ENCODE measurements at regions not wholly inside any gene's neighbourhood (a gene's known extent, or its start where the extent isn't known, plus 50 kb on each side); places are given as distances from the start of the nearest gene placed in this dataset.

DNA sequence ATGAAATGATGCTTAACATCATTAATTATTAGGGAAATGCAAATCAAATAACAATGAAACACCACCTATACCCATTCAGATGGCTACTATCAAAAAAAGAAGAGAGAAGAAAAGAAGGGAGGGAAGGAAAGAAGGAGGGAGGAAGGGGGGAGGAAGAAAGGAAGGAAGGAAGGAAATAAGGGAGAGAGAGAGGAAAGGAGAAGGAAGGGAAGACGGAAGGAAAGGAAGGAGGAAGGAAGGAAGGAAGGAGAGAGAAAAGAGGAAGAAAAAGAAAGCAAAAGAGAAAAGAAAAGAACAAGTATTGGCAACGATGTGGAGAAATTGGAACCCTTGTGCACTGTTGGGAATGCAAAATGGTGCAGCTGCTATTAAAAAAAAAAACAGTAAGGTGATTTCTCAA is 363.3 kb downstream of the TNS1 start:
- TF ChIP-seq, protein P1, sequence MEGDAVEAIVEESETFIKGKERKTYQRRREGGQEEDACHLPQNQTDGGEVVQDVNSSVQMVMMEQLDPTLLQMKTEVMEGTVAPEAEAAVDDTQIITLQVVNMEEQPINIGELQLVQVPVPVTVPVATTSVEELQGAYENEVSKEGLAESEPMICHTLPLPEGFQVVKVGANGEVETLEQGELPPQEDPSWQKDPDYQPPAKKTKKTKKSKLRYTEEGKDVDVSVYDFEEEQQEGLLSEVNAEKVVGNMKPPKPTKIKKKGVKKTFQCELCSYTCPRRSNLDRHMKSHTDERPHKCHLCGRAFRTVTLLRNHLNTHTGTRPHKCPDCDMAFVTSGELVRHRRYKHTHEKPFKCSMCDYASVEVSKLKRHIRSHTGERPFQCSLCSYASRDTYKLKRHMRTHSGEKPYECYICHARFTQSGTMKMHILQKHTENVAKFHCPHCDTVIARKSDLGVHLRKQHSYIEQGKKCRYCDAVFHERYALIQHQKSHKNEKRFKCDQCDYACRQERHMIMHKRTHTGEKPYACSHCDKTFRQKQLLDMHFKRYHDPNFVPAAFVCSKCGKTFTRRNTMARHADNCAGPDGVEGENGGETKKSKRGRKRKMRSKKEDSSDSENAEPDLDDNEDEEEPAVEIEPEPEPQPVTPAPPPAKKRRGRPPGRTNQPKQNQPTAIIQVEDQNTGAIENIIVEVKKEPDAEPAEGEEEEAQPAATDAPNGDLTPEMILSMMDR (optimal IDR thresholded peaks at IDR 0.05 in 1 of 3, IDR thresholded peaks at IDR 0.05 in 1 of 3, conservative IDR thresholded peaks at IDR 0.05 in 1 of 3; ENCODE audit: extremely low read depth in 1 of 3, insufficient read depth in 2 of 3, low read length in 3 of 3) = no peak
- no peak for TF ChIP-seq EZH2 (IDR thresholded peaks at IDR 0.05; ENCODE audit: low read length)

All from keratinocyte (primary cell).